Vagina (tissue), 2 donors: ENCODE measurements at regions not wholly inside any gene's neighbourhood (a gene's known extent, or its start where the extent isn't known, plus 50 kb on each side); places are given as distances from the start of the nearest gene placed in this dataset.

Experiments
- DNase-seq, 2 donors: peaks; one replicate each; pipeline ENCODE4 v3.0.0-alpha.2; 2017; ENCODE audit errors: extremely low spot score in 2 of 2
- H3K27ac ChIP-seq: fragments of 200-600 bp; sonication (generic); one replicate; pipeline ENCODE4 v1.5.1; 2019
- H3K27me3 ChIP-seq: fragments of 200-600 bp; sonication (generic); one replicate; pipeline ENCODE4 v1.5.1; 2019
- H3K36me3 ChIP-seq, 2 donors: fragments of 200-600 bp; sonication (generic); one replicate each; pipeline ENCODE4 v1.5.1; 2017 to 2019
- H3K4me1 ChIP-seq: fragments of 200-600 bp; sonication (generic); one replicate; pipeline ENCODE4 v1.5.1; 2019
- H3K4me3 ChIP-seq, 2 donors: fragments of 200-600 bp; sonication (generic); 1 replicate in 1 of 2; 2 replicates in 1 of 2; pipeline ENCODE4 v1.5.1; 2016 to 2019
- H3K9me3 ChIP-seq: fragments of 200-600 bp; sonication (generic); one replicate; pipeline ENCODE4 v1.5.1; 2019
- CTCF ChIP-seq, 3 experiments: fragments of 450-650 bp in 2 of 3; fragments of 200-600 bp in 1 of 3; sonication (generic) in 1 of 3; IDR thresholded peaks; one replicate each; pipeline ENCODE4 v1.5.1; 2017 to 2019; ENCODE audit warnings: antibody characterized with exemption in 3 of 3, mild to moderate bottlenecking in 2 of 3, moderate library complexity in 2 of 3
- POLR2A ChIP-seq, 2 donors: fragments of 450-650 bp; IDR thresholded peaks; one replicate each; pipeline ENCODE4 v1.6.1; 2017; ENCODE audit warnings: antibody characterized with exemption in 2 of 2, mild to moderate bottlenecking in 2 of 2, moderate library complexity in 2 of 2
- POLR2AphosphoS5 ChIP-seq, 2 donors: sonication (generic); formaldehyde crosslinking; IDR thresholded peaks; one replicate each; pipeline ENCODE4 v1.9.0; 2017; ENCODE audit warnings: antibody characterized with exemption in 2 of 2, mild to moderate bottlenecking in 2 of 2, low read depth in 1 of 2; ENCODE audit not compliant: insufficient read depth in 1 of 2
- intact Hi-C: fragments of 100-400 bp; cut with DNase I; formaldehyde crosslinking; loops from one replicate; pipeline ENCODE4 v1.15.1; 2023

GRCh38 chr10:61840403-61840802 lies 61.1 kb upstream of the ARID5B start:
- Histone ChIP-seq H3K9me3 (no peaks in the 10 kb centered on the region), H3K36me3 (no peaks in the 10 kb centered on the region), H3K27ac (no peak overlapping the region), H3K27me3 (no peaks in the 10 kb centered on the region), H3K4me3 (no peak overlapping the region), H3K4me1 (peaks cover 31% of the 10 kb centered on the region)
- TF ChIP-seq POLR2A (IDR thresholded peaks at IDR 0.05): no peak
- no peak for TF ChIP-seq POLR2AphosphoS5 (IDR thresholded peaks at IDR 0.05; ENCODE audit: insufficient read depth in 1 of 2, low read depth in 1 of 2)
- no peak for TF ChIP-seq CTCF (IDR thresholded peaks at IDR 0.05)
- intact Hi-C loops: no loop called here
- DNase-seq: no peak

GRCh38 chr10:61841338-61841875 lies 60.1 kb upstream of the ARID5B start:
- Histone ChIP-seq H3K27me3 (no peaks in the 10 kb centered on the region), H3K27ac (no peak overlapping the region), H3K36me3 (no peaks in the 10 kb centered on the region), H3K4me3 (no peak overlapping the region), H3K9me3 (no peaks in the 10 kb centered on the region), H3K4me1 (peaks cover 21% of the 10 kb centered on the region)
- DNase-seq: no peak
- TF ChIP-seq CTCF (IDR thresholded peaks at IDR 0.05) (no peak), POLR2A (IDR thresholded peaks at IDR 0.05) (no peak), POLR2AphosphoS5 (IDR thresholded peaks at IDR 0.05; ENCODE audit: insufficient read depth in 1 of 2, low read depth in 1 of 2) (no peak)
- intact Hi-C loops: no loop called here

GRCh38 chr10:61842755-61843497 lies 58.6 kb upstream of the ARID5B start:
- intact Hi-C loops: no loop called here
- Histone ChIP-seq H3K36me3 (no peaks in the 10 kb centered on the region), H3K4me3 (no peak overlapping the region), H3K4me1 (peaks cover 6% of the 10 kb centered on the region), H3K27me3 (no peaks in the 10 kb centered on the region), H3K9me3 (no peaks in the 10 kb centered on the region), H3K27ac (no peak overlapping the region)
- TF ChIP-seq CTCF (IDR thresholded peaks at IDR 0.05): no peak
- TF ChIP-seq POLR2A (IDR thresholded peaks at IDR 0.05): no peak
- no peak for TF ChIP-seq POLR2AphosphoS5 (IDR thresholded peaks at IDR 0.05; ENCODE audit: insufficient read depth in 1 of 2, low read depth in 1 of 2)
- no peak for DNase-seq

- no peak for DNase-seq
- H3K27me3 ChIP-seq: no peaks in the 10 kb centered on the region
- no peaks in the 10 kb centered on the region for H3K9me3 ChIP-seq
- intact Hi-C loops: no loop called here
- H3K36me3 ChIP-seq: no peaks in the 10 kb centered on the region
- no peak overlapping the region for H3K4me3 ChIP-seq
- no peak for TF ChIP-seq POLR2A (IDR thresholded peaks at IDR 0.05)
- TF ChIP-seq POLR2AphosphoS5 (IDR thresholded peaks at IDR 0.05; ENCODE audit: insufficient read depth in 1 of 2, low read depth in 1 of 2): no peak
- no peak for TF ChIP-seq CTCF (IDR thresholded peaks at IDR 0.05)
- H3K27ac ChIP-seq: no peak overlapping the region
- H3K4me1 ChIP-seq: no peaks in the 10 kb centered on the region
Measured at GRCh38 chr10:61844116-61844822, 57.2 kb upstream of the ARID5B start.
